AG04450 (cell line): ENCODE measurements at regions not wholly inside any gene's neighbourhood (a gene's known extent, or its start where the extent isn't known, plus 50 kb on each side); places are given as distances from the start of the nearest gene placed in this dataset.

Experiments
- CTCF ChIA-PET: fragments of 300-600, 350-600 bp; formaldehyde crosslinking; extraction: SDS; loops from one replicate; lab custom pipeline; 2022; ENCODE audit warnings: antibody characterized with exemption, inconsistent platforms; lab: Charles Lee
- POLR2A ChIA-PET: fragments of 350-600 bp; formaldehyde crosslinking; extraction: SDS; loops from one replicate; lab custom pipeline; 2021; ENCODE audit warnings: antibody characterized with exemption, inconsistent platforms; lab: Yijun Ruan, JAX
- DNase-seq: peaks from one replicate; pipeline ENCODE4 v3.0.0-alpha.2; 2011; ENCODE audit warnings: low read depth, low spot score
- H3K27ac ChIP-seq: one replicate; pipeline ENCODE4 v1.5.1; 2012; ENCODE audit warnings: low read depth, low read length, control low read depth
- H3K27me3 ChIP-seq: one replicate; pipeline ENCODE4 v1.6.0; 2012; ENCODE audit warnings: low read length; ENCODE audit not compliant: control insufficient read depth, insufficient read depth
- H3K4me3 ChIP-seq: 2 replicates; pipeline ENCODE4 v1.5.1; 2011; ENCODE audit warnings: mild to moderate bottlenecking, low read depth, low read length, control low read depth
- H3K9me3 ChIP-seq: 2 replicates; pipeline ENCODE4 v1.5.1; 2012; ENCODE audit warnings: low read length; ENCODE audit not compliant: control insufficient read depth, insufficient read depth
- CTCF ChIP-seq: IDR thresholded peaks from 2 replicates; pipeline ENCODE4 v1.5.1; 2011; ENCODE audit warnings: low read depth, low read length, control low read depth, inconsistent platforms

DNA sequence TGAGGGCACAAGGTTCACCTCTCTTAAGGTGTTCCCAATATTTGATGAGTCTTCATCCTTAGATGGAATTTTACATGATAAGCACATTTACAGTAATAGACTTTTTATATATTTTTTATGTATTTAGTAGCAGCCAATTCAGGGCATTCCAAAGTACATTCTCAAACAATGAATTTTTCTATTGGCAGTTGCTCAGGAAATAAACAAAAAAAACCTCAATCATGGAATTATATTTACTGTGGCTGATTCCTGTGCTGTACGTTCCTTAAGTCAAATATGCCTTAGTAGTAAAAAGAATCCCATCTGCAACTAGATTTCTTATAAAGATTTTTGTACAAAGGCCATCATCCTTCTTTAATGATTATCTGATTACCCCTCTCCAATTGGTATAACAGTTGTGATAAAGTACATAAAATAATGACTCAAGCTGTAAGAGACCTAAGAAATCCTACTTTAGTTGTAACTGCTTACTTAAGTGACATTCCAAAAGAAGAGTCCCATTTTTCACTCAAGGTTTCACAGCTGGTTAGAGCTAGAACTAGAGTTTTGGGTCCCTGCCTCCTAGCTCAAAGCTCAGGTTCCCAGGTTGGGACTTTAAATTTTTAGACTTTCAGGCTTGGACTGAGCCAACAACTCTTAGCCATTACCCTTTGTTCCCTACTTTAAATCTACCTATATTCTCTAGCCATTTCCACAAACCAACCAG, 152.7 kb downstream of the FHIP1A start:
- Histone ChIP-seq H3K4me3 (no peak overlapping the region), H3K27ac (no peak overlapping the region), H3K9me3 (no peaks in the 10 kb centered on the region), H3K27me3 (no peaks in the 10 kb centered on the region)
- POLR2A ChIA-PET = no interaction called here
- no peak for DNase-seq
- CTCF ChIA-PET = interaction anchor here (0.5 to 1.2 kb wide), 2 partner anchors 37 to 816 kb away, joined by 3 read pairs; no protein-coding TSS in a partner anchor
- no peak for TF ChIP-seq CTCF

DNA sequence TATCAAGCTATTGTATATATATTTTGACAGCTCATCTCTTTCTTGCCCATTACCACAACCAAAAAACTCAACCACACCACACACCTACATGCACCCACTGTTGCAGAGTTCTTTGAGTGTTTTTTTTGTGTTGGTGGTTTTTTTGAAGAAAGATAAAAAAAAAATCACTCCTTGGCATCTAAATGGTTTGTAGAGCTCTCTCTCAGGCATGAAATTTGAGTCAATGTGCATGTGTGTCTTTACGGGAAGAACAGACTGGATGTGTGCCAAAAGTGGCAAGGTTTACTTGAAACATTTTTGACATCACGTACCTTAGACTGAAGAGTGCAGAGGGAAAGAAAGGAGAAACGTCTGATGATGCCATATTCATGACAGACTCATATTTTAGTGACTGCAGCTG, 154.2 kb downstream of the FHIP1A start:
- ChIA-PET CTCF (interaction anchor here (1.2 kb wide), 2 partner anchors 36 to 41 kb away, joined by 3 to 4 read pairs; no protein-coding TSS in a partner anchor), POLR2A (no interaction called here)
- DNase-seq = no peak
- Histone ChIP-seq H3K4me3 (no peak overlapping the region), H3K9me3 (no peaks in the 10 kb centered on the region), H3K27ac (no peak overlapping the region), H3K27me3 (no peaks in the 10 kb centered on the region)
- TF ChIP-seq CTCF = no peak

GRCh38 chr4:151564321-151564720, 155.3 kb downstream of the FHIP1A start:
- H3K27ac ChIP-seq = no peak overlapping the region
- no peak for TF ChIP-seq CTCF
- CTCF ChIA-PET = no interaction called here
- DNase-seq = no peak
- POLR2A ChIA-PET = no interaction called here
- H3K27me3 ChIP-seq = no peaks in the 10 kb centered on the region
- H3K4me3 ChIP-seq = no peak overlapping the region
- no peaks in the 10 kb centered on the region for H3K9me3 ChIP-seq

DNA sequence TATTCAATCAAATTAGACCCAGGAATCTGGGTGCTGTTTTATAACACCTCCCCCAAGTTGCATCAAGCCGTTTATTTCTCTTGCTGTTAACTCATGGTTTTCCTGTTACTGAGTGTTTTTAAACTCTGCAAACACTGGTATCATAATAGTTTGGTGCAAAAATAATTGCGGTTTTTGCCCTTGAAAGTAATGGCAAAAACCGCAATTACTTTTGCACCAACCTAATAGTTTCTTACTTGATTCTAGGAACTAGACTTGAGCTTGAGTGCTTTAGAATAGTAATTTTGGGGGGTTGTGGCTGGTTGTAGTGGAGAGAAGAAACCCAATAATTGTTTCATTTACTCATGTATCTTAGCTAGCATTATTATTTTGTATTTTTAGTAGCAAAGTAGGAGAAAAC, 156.6 kb downstream of the FHIP1A start:
- no peaks in the 10 kb centered on the region for H3K9me3 ChIP-seq
- no peak overlapping the region for H3K27ac ChIP-seq
- H3K27me3 ChIP-seq = no peaks in the 10 kb centered on the region
- no peak for DNase-seq
- ChIA-PET CTCF (no interaction called here), POLR2A (no interaction called here)
- TF ChIP-seq CTCF = no peak
- no peak overlapping the region for H3K4me3 ChIP-seq

- Histone ChIP-seq H3K4me3 (no peak overlapping the region), H3K9me3 (no peaks in the 10 kb centered on the region), H3K27me3 (no peaks in the 10 kb centered on the region), H3K27ac (no peak overlapping the region)
- no peak for TF ChIP-seq CTCF
- ChIA-PET POLR2A (no interaction called here), CTCF (no interaction called here)
- no peak for DNase-seq
Observed at GRCh38 chr4:151566053-151566452, 157.1 kb downstream of the FHIP1A start.
